PC-3 (cell line): ENCODE measurements at regions not wholly inside any gene's neighbourhood (a gene's known extent, or its start where the extent isn't known, plus 50 kb on each side); places are given as distances from the start of the nearest gene placed in this dataset.
"Not testable (repeated sequence)": the region's sequence is repeated elsewhere in the genome, so short reads cannot be mapped to it uniquely, and the experiment has no call there.

Source experiments
- ATAC-seq: fragments of 200-7000 bp; cut with Tn5 transposase; 2 replicates; pipeline ENCODE4 v1.9.1; 2020; ENCODE audit warnings: mild to moderate bottlenecking, moderate library complexity
- BruUV-seq: library from RNA; stranded (reverse); fragments of 400-500 nt; replicated peaks from 2 replicates; lab custom pipeline; 2021; lab: Mats Ljungman, UMichigan
- CTCF ChIA-PET: fragments of 300-600 bp; sonication (Branson Sonifier 250); formaldehyde crosslinking; loops from one replicate; lab custom pipeline; 2022; ENCODE audit warnings: antibody characterized with exemption; lab: Charles Lee
- POLR2A ChIA-PET: fragments of 300-600 bp; sonication (Branson Sonifier 250); formaldehyde crosslinking; loops from one replicate; lab custom pipeline; 2022; ENCODE audit warnings: antibody characterized with exemption; ENCODE audit not compliant: unreplicated experiment; lab: Charles Lee
- DNase-seq: peaks from one replicate; pipeline ENCODE4 v3.0.0-alpha.2; 2015
- H2AFZ ChIP-seq: fragments of 300-600 bp; sonication (generic); 2 replicates; pipeline ENCODE4 v1.6.0; 2016; ENCODE audit warnings: antibody characterized with exemption, low read length
- H3F3A ChIP-seq: fragments of 300-600 bp; sonication (generic); one replicate; pipeline ENCODE4 v1.6.0; 2017; ENCODE audit warnings: antibody characterized with exemption, low read length, control low read depth, mild to moderate bottlenecking; ENCODE audit not compliant: unreplicated experiment
- H3K27ac ChIP-seq: fragments of 300-600 bp; sonication (generic); 2 replicates; pipeline ENCODE4 v1.5.1; 2016; ENCODE audit warnings: mild to moderate bottlenecking, low read length
- H3K27me3 ChIP-seq: fragments of 300-600 bp; sonication (generic); 2 replicates; pipeline ENCODE4 v1.6.1; 2016; ENCODE audit warnings: low read length, mixed read lengths
- H3K36me3 ChIP-seq: fragments of 300-600 bp; sonication (generic); 2 replicates; pipeline ENCODE4 v1.6.1; 2016; ENCODE audit warnings: low read depth, mixed run types, low read length, mixed read lengths
- H3K4me1 ChIP-seq: fragments of 300-600 bp; sonication (generic); 2 replicates; pipeline ENCODE4 v1.5.1; 2016; ENCODE audit warnings: low read length; ENCODE audit not compliant: insufficient read depth
- H3K4me2 ChIP-seq: fragments of 300-600 bp; sonication (generic); 2 replicates; pipeline ENCODE4 v1.6.0; 2016; ENCODE audit warnings: low read length
- H3K4me3 ChIP-seq: fragments of 300-600 bp; sonication (generic); 2 replicates; pipeline ENCODE4 v1.5.1; 2016; ENCODE audit warnings: mild to moderate bottlenecking, low read length, mixed read lengths
- H3K79me2 ChIP-seq: fragments of 300-600 bp; sonication (generic); 2 replicates; pipeline ENCODE4 v1.6.1; 2017; ENCODE audit warnings: low read length, mixed read lengths
- H3K9ac ChIP-seq: fragments of 300-600 bp; sonication (generic); 2 replicates; pipeline ENCODE4 v1.6.0; 2016; ENCODE audit warnings: mild to moderate bottlenecking, low read length
- H3K9me2 ChIP-seq: fragments of 300-600 bp; sonication (generic); replicated peaks from 2 replicates; pipeline ENCODE4 v1.6.1; 2016; ENCODE audit warnings: mixed run types, low read length, mixed read lengths
- H3K9me3 ChIP-seq: fragments of 300-600 bp; sonication (generic); 2 replicates; pipeline ENCODE4 v1.6.1; 2016; ENCODE audit warnings: low read length, mixed read lengths
- H4K20me1 ChIP-seq: fragments of 300-600 bp; sonication (generic); 2 replicates; pipeline ENCODE4 v1.6.1; 2016; ENCODE audit warnings: low read length, mixed read lengths
- EZH2 ChIP-seq: fragments of 300-600 bp; sonication (generic); IDR thresholded peaks from one replicate; pipeline ENCODE4 v1.6.1; 2017; ENCODE audit warnings: antibody characterized with exemption, mild to moderate bottlenecking, low read length; ENCODE audit not compliant: unreplicated experiment
- EZH2phosphoT487 ChIP-seq: fragments of 300-600 bp; sonication (generic); IDR thresholded peaks from 2 replicates; pipeline ENCODE4 v1.6.1; 2018; ENCODE audit warnings: mild to moderate bottlenecking, antibody characterized with exemption, low read length, borderline replicate concordance
- intact Hi-C: fragments of 100-400 bp; cut with micrococcal nuclease; formaldehyde crosslinking; loops from 2 replicates; pipeline ENCODE4 v1.9.0; 2023
- TF ChIP-seq, protein P1 (sequence below): fragments of 300-600 bp; sonication (generic); conservative IDR thresholded peaks from 2 replicates; pipeline ENCODE4 v1.5.1; 2017; ENCODE audit warnings: antibody characterized with exemption, low read depth, mild to moderate bottlenecking, low read length

DNA sequence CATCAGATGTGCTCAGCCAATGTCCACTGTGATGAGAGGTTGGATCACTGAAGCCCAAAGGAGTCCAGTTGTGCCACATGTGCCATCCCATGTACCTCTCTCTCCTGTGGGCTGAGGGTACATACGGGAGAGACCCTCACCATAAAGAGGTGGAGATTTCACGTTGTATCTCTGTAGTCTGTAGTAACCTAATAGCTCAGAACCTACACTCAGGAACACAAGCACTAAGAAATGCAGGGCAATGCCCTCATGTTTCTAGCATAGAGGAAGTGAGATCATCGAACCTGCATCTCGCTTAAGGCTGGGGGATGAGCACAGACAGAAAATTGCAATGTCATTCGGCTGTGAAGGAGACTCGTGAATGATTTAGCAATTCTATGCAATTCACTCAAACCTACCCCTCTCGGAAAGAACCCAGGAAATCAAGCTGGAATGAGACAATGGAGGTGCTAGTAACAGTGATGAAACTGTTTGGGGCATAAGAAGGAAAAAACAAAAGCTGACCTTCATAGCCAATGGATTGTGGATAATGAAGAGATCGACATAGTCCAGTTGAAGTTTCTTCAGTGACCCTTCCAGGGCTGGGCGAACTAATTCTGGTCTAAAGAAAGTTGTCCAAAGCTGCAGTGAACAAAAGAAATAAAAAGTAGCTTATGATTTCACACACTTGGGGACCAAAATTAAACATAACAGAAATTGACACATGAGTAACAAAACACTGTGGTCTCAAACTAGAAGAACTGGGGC, 80.3 kb upstream of the UCN3 start:
- no TSS peak for BruUV-seq
- Histone ChIP-seq H3K36me3 (no peaks in the 10 kb centered on the region), H3F3A (no peaks in the 10 kb centered on the region), H4K20me1 (no peaks in the 10 kb centered on the region), H3K9me2 (no peaks in the 10 kb centered on the region), H3K4me1 (no peaks in the 10 kb centered on the region), H3K27me3 (no peaks in the 10 kb centered on the region), H3K9me3 (no peaks in the 10 kb centered on the region), H3K9ac (no peak overlapping the region), H2AFZ (0 out of 2 replicates have a peak overlapping the region, but pooled peaks have one; percentile 18), H3K4me2 (no peak overlapping the region), H3K79me2 (no peaks in the 10 kb centered on the region), H3K4me3 (no peak overlapping the region), H3K27ac (no peak overlapping the region)
- ChIA-PET CTCF (no interaction called here), POLR2A (no interaction called here)
- ATAC-seq (no peak), DNase-seq (peak; percentile 6)
- intact Hi-C loops, result loop anchor here (5.0 kb wide), 3 partner anchors 82 to 267 kb away; no protein-coding TSS in a partner anchor
- no peak for TF ChIP-seq EZH2
- TF ChIP-seq EZH2phosphoT487, result no peak
- TF ChIP-seq, protein P1, sequence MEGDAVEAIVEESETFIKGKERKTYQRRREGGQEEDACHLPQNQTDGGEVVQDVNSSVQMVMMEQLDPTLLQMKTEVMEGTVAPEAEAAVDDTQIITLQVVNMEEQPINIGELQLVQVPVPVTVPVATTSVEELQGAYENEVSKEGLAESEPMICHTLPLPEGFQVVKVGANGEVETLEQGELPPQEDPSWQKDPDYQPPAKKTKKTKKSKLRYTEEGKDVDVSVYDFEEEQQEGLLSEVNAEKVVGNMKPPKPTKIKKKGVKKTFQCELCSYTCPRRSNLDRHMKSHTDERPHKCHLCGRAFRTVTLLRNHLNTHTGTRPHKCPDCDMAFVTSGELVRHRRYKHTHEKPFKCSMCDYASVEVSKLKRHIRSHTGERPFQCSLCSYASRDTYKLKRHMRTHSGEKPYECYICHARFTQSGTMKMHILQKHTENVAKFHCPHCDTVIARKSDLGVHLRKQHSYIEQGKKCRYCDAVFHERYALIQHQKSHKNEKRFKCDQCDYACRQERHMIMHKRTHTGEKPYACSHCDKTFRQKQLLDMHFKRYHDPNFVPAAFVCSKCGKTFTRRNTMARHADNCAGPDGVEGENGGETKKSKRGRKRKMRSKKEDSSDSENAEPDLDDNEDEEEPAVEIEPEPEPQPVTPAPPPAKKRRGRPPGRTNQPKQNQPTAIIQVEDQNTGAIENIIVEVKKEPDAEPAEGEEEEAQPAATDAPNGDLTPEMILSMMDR, result no peak

DNA sequence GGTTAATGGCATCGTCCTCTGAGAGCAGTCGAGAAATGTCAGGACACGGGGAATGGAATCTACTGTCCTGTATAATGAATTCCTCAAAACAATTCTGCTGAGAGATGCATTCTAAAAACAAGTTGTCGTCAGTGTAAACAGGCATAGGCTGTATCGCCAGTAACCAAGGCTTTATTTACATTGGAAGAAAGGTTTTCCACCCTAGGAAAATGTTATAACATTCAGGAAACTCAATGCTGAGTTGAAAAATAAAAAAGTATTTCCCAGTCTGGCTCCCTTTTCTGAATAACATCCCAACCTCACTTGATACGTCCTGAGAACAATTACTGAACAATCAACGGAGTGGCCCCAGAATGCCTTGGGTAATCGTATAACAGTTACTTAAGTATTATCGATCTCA, 79.6 kb upstream of the UCN3 start:
- Histone ChIP-seq H3K27me3 (no peaks in the 10 kb centered on the region), H3F3A (no peaks in the 10 kb centered on the region), H3K9me3 (no peaks in the 10 kb centered on the region), H3K4me1 (no peaks in the 10 kb centered on the region), H3K9me2 (no peaks in the 10 kb centered on the region), H3K27ac (no peak overlapping the region), H3K36me3 (no peaks in the 10 kb centered on the region), H3K79me2 (no peaks in the 10 kb centered on the region), H3K9ac (no peak overlapping the region), H3K4me2 (no peak overlapping the region), H3K4me3 (no peak overlapping the region), H4K20me1 (no peaks in the 10 kb centered on the region), H2AFZ (no peak overlapping the region)
- DNase-seq, result no peak
- POLR2A ChIA-PET, result no interaction called here
- CTCF ChIA-PET, result no interaction called here
- no peak for ATAC-seq
- BruUV-seq, result no TSS peak
- intact Hi-C loops, result no loop called here
- TF ChIP-seq EZH2phosphoT487 (no peak), EZH2 (no peak)
- TF ChIP-seq, protein P1, result no peak

DNA sequence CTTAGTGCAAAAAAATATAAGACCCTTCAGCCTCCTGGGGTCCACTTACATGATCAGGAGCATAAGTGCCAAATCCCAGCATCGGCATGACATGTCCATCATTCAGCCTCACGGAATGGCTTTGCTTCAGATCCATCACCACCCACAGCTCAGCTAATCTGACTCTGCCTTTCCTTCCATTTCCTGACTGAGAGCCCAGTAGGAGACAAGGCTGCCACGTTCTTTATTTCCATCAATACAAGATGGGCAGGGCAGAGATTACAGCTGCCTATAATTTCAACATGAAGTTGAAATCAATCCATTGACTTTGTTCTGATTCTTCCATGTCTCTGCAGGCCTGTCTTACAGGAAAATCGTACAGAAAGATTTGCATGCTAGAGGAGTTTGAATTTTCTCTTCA, 76.4 kb upstream of the UCN3 start:
- ATAC-seq, result no peak
- POLR2A ChIA-PET, result no interaction called here
- no peak for DNase-seq
- H3K4me3 ChIP-seq, result no peak overlapping the region
- no peaks in the 10 kb centered on the region for H4K20me1 ChIP-seq
- H3K4me1 ChIP-seq, result peaks cover 12% of the 10 kb centered on the region
- H3K9ac ChIP-seq, result no peak overlapping the region
- H3K4me2 ChIP-seq, result no peak overlapping the region
- BruUV-seq, result no TSS peak
- intact Hi-C loops, result no loop called here
- TF ChIP-seq EZH2 (no peak), EZH2phosphoT487 (no peak)
- TF ChIP-seq, protein P1, result no peak
- H2AFZ ChIP-seq, result no peak overlapping the region
- H3K9me3 ChIP-seq, result no peaks in the 10 kb centered on the region
- no peaks in the 10 kb centered on the region for H3K79me2 ChIP-seq
- no peaks in the 10 kb centered on the region for H3K9me2 ChIP-seq
- H3F3A ChIP-seq, result no peaks in the 10 kb centered on the region
- CTCF ChIA-PET, result no interaction called here
- H3K27ac ChIP-seq, result no peak overlapping the region
- no peaks in the 10 kb centered on the region for H3K27me3 ChIP-seq
- H3K36me3 ChIP-seq, result no peaks in the 10 kb centered on the region

DNA sequence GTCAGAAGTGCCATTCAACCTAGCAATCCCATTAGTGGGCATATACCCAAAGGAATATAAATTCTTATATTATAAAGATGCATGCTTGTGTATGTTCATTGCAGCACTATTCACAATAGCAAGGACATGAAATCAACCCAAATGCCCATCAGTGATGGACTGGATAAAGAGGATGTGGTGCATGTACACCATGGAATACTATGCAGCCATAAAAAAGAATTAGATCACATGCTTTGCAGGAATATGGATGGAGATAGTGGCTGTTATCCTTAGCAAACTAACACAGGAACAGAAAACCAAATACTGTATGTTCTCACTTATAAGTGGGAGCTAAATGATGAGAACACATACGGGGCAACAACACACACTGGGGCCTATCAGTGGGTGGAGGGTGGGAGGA, 75.5 kb upstream of the UCN3 start:
- peaks cover 17% of the 10 kb centered on the region for H3K4me1 ChIP-seq
- CTCF ChIA-PET, result interaction anchor here (0.5 kb wide), 1 partner anchor 1371 kb away, joined by 6 read pairs; no protein-coding TSS in a partner anchor
- H3K4me2 ChIP-seq, result not testable (repeated sequence)

More for the DNA sequence above, 75.5 kb upstream of the UCN3 start:
- ATAC-seq, intact Hi-C loops, DNase-seq, H3F3A ChIP-seq, H3K9me3 ChIP-seq, H3K27ac ChIP-seq, H3K9me2 ChIP-seq, H3K9ac ChIP-seq, H2AFZ ChIP-seq, H3K79me2 ChIP-seq, H3K36me3 ChIP-seq, H3K4me3 ChIP-seq, BruUV-seq, POLR2A ChIA-PET, H3K27me3 ChIP-seq, H4K20me1 ChIP-seq: not testable (repeated sequence)
